Breast epithelium (tissue), 4 donors: ENCODE measurements at regions not wholly inside any gene's neighbourhood (a gene's known extent, or its start where the extent isn't known, plus 50 kb on each side); places are given as distances from the start of the nearest gene placed in this dataset.

ENCODE experiments used
- DNase-seq, 2 donors: peaks; one replicate each; pipeline ENCODE4 v3.0.0-alpha.2; 2019; ENCODE audit warnings: low spot score in 2 of 2
- H3K27ac ChIP-seq, 2 donors: fragments of 200-600 bp; sonication (generic) in 1 of 2; one replicate each; pipeline ENCODE4 v1.5.1; 2016 to 2019; ENCODE audit warnings: mild to moderate bottlenecking in 1 of 2
- H3K27me3 ChIP-seq, 2 donors: fragments of 200-600 bp; sonication (generic) in 1 of 2; one replicate each; pipeline versions ENCODE4 v1.5.1 to v1.6.0; 2017 to 2019; ENCODE audit warnings: control low read depth in 1 of 2, mild to moderate bottlenecking in 1 of 2
- H3K36me3 ChIP-seq: fragments of 200-600 bp; one replicate; pipeline ENCODE4 v1.5.1; 2019
- H3K4me1 ChIP-seq, 2 donors: fragments of 200-600 bp; sonication (generic); one replicate each; pipeline ENCODE4 v1.5.1; 2016 to 2019; ENCODE audit warnings: control low read depth in 1 of 2
- H3K4me3 ChIP-seq, 3 donors: fragments of 200-600 bp; sonication (generic); 1 replicate in 2 of 3; 2 replicates in 1 of 3; pipeline ENCODE4 v1.5.1; 2016 to 2019; ENCODE audit warnings: mild to moderate bottlenecking in 3 of 3, moderate library complexity in 2 of 3
- H3K9me3 ChIP-seq, 2 donors: fragments of 200-600 bp; sonication (generic) in 1 of 2; one replicate each; pipeline ENCODE4 v1.5.1; 2016 to 2019; ENCODE audit warnings: control low read depth in 1 of 2
- CTCF ChIP-seq, 3 donors: fragments of 450-650 bp; IDR thresholded peaks; one replicate each; pipeline ENCODE4 v1.5.1; 2016 to 2017; ENCODE audit warnings: antibody characterized with exemption in 3 of 3, mild to moderate bottlenecking in 3 of 3, moderate library complexity in 3 of 3
- POLR2A ChIP-seq: fragments of 450-650 bp; IDR thresholded peaks from one replicate; pipeline ENCODE4 v1.6.1; 2016; ENCODE audit warnings: antibody characterized with exemption, mild to moderate bottlenecking, moderate library complexity
- POLR2AphosphoS5 ChIP-seq, 3 donors: sonication (generic); formaldehyde crosslinking; IDR thresholded peaks; one replicate each; pipeline ENCODE4 v1.6.1; 2017; ENCODE audit warnings: antibody characterized with exemption in 3 of 3
- intact Hi-C: fragments of 100-400 bp; cut with DNase I; formaldehyde crosslinking; loops from one replicate; pipeline ENCODE4 v1.15.1; 2023; ENCODE audit warnings: low total_unique reads

- Histone ChIP-seq H3K4me3 (no peak overlapping the region), H3K36me3 (no peaks in the 10 kb centered on the region), H3K4me1 (no peaks in the 10 kb centered on the region), H3K27me3 (no peaks in the 10 kb centered on the region), H3K27ac (no peak overlapping the region), H3K9me3 (no peaks in the 10 kb centered on the region)
- DNase-seq, result no peak
- intact Hi-C loops, result no loop called here
- no peak for TF ChIP-seq CTCF (IDR thresholded peaks at IDR 0.05)
- no peak for TF ChIP-seq POLR2AphosphoS5 (IDR thresholded peaks at IDR 0.05)
- no peak for TF ChIP-seq POLR2A
Observed at GRCh38 chr4:20629186-20630106, 70.8 kb upstream of the PACRGL start.

- Histone ChIP-seq H3K27me3 (no peaks in the 10 kb centered on the region), H3K36me3 (no peaks in the 10 kb centered on the region), H3K9me3 (no peaks in the 10 kb centered on the region), H3K4me3 (no peak overlapping the region), H3K27ac (no peak overlapping the region), H3K4me1 (no peaks in the 10 kb centered on the region)
- intact Hi-C loops, result no loop called here
- TF ChIP-seq POLR2AphosphoS5 (IDR thresholded peaks at IDR 0.05), result no peak
- no peak for TF ChIP-seq POLR2A
- TF ChIP-seq CTCF (IDR thresholded peaks at IDR 0.05), result no peak
- DNase-seq, result no peak
Observed at GRCh38 chr4:20638825-20639224, 61.4 kb upstream of the PACRGL start.

GRCh38 chr4:20639346-20639745 lies 60.9 kb upstream of the PACRGL start:
- TF ChIP-seq CTCF (IDR thresholded peaks at IDR 0.05) (no peak), POLR2AphosphoS5 (IDR thresholded peaks at IDR 0.05) (no peak), POLR2A (no peak)
- H3K36me3 ChIP-seq, result no peaks in the 10 kb centered on the region
- no peak for DNase-seq
- no peak overlapping the region for H3K27ac ChIP-seq
- H3K4me3 ChIP-seq, result no peak overlapping the region
- H3K27me3 ChIP-seq, result no peaks in the 10 kb centered on the region
- no peaks in the 10 kb centered on the region for H3K9me3 ChIP-seq
- intact Hi-C loops, result no loop called here
- no peaks in the 10 kb centered on the region for H3K4me1 ChIP-seq

- no peaks in the 10 kb centered on the region for H3K27me3 ChIP-seq
- H3K4me1 ChIP-seq, result no peaks in the 10 kb centered on the region
- DNase-seq, result no peak
- H3K9me3 ChIP-seq, result no peaks in the 10 kb centered on the region
- H3K36me3 ChIP-seq, result no peaks in the 10 kb centered on the region
- H3K27ac ChIP-seq, result no peak overlapping the region
- H3K4me3 ChIP-seq, result no peak overlapping the region
- TF ChIP-seq POLR2A (no peak), CTCF (IDR thresholded peaks at IDR 0.05) (no peak), POLR2AphosphoS5 (IDR thresholded peaks at IDR 0.05) (no peak)
- intact Hi-C loops, result no loop called here
Observed at GRCh38 chr4:20640989-20641388, 59.3 kb upstream of the PACRGL start.

GRCh38 chr4:20641976-20642375 lies 58.3 kb upstream of the PACRGL start:
- Histone ChIP-seq H3K27ac (no peak overlapping the region), H3K27me3 (no peaks in the 10 kb centered on the region), H3K4me1 (no peaks in the 10 kb centered on the region), H3K36me3 (no peaks in the 10 kb centered on the region), H3K9me3 (no peaks in the 10 kb centered on the region), H3K4me3 (no peak overlapping the region)
- no peak for TF ChIP-seq POLR2A
- no peak for TF ChIP-seq POLR2AphosphoS5 (IDR thresholded peaks at IDR 0.05)
- no peak for TF ChIP-seq CTCF (IDR thresholded peaks at IDR 0.05)
- no peak for DNase-seq
- intact Hi-C loops, result no loop called here
